ENCODE measurements at regions not wholly inside any gene's neighbourhood (a gene's known extent, or its start where the extent isn't known, plus 50 kb on each side); places are given as distances from the start of the nearest gene placed in this dataset.

GRCh38 chr7:83808982-83809381, 160.0 kb upstream of the SEMA3E start:
- TF ChIP-seq CTCF (IDR thresholded peaks at IDR 0.05) (no peak), POLR2A (IDR thresholded peaks at IDR 0.05) (no peak)

All from right lobe of liver (tissue), 4 donors.